OCI-LY7 (cell line): ENCODE measurements at regions not wholly inside any gene's neighbourhood (a gene's known extent, or its start where the extent isn't known, plus 50 kb on each side); places are given as distances from the start of the nearest gene placed in this dataset.

ENCODE experiments used
- CTCF ChIP-seq: fragments of 200-600 bp; sonication (generic); conservative IDR thresholded peaks from 2 replicates; pipeline ENCODE4 v1.5.1; 2014; ENCODE audit warnings: mild to moderate bottlenecking, antibody characterized with exemption, low read length, moderate library complexity, mixed read lengths
- EZH2phosphoT487 ChIP-seq: fragments of 200-600 bp; sonication (generic); IDR thresholded peaks from 2 replicates; pipeline ENCODE4 v1.6.1; 2018; ENCODE audit warnings: low read depth, borderline replicate concordance, mild to moderate bottlenecking, mixed run types, antibody characterized with exemption, low read length, moderate library complexity, mixed read lengths

DNA sequence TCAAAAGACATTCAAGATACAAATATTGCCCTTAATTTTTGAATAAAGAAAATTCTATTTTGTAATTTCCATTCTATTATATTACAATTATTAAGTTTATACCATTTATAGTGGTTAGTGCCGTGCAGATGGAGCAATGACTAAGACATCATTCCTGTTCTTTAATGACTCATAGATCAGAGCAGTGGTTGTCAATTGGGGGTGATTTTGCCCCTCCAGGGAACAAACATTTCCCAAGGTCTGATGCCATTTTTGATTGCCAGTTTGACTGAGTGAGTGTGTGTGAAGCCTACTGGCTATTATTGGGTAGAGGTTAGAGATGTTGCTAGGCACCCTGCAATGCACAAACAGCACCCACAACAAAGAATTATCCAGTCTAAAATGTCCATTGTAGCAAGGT lies 97.9 kb upstream of the DDIT4L start:
- TF ChIP-seq CTCF (no peak), EZH2phosphoT487 (no peak)
